A549 (cell line): ENCODE measurements at regions not wholly inside any gene's neighbourhood (a gene's known extent, or its start where the extent isn't known, plus 50 kb on each side); places are given as distances from the start of the nearest gene placed in this dataset.

Source experiments
- ATAC-seq, 2 experiments: fragments of 200-7000 bp in 1 of 2; fragments of >200 bp in 1 of 2; cut with Nextera tagmentation in 1 of 2; cut with Tn5 transposase in 1 of 2; 3 replicates each; pipeline versions ENCODE4 v1.8.0 to v1.9.1; 2018 to 2020; ENCODE audit warnings: mild to moderate bottlenecking in 1 of 2, moderate library complexity in 1 of 2
- CTCF ChIA-PET: fragments of 300-600 bp; sonication (Branson Sonifier 250); formaldehyde crosslinking; extraction: SDS; loops from one replicate; lab custom pipeline; 2021; ENCODE audit warnings: antibody characterized with exemption, inconsistent platforms; lab: Yijun Ruan, JAX
- POLR2A ChIA-PET: fragments of 350-600 bp; formaldehyde crosslinking; extraction: SDS; loops from one replicate; lab custom pipeline; 2021; ENCODE audit warnings: antibody characterized with exemption, inconsistent platforms; lab: Yijun Ruan, JAX
- DNase-seq, 2 experiments: peaks; one replicate each; pipeline versions ENCODE4 v3.0.0 to v3.0.0-alpha.2; 2011 to 2016; ENCODE audit warnings: low read depth in 1 of 2, low spot score in 1 of 2
- FAIRE-seq: peaks from 2 replicates; lab custom pipeline; 2011; peaks lifted over from hg19 to GRCh38; lab: Jason Lieb, UNC
- H3K27ac ChIP-seq, 2 experiments: fragments of >200 bp; sonication (Bioruptor Twin); formaldehyde crosslinking; 3 replicates each; pipeline ENCODE4 v1.5.1; 2016 to 2017
- H3K4me1 ChIP-seq: fragments of >200 bp; sonication (Bioruptor Twin); formaldehyde crosslinking; 3 replicates; pipeline ENCODE4 v1.6.1; 2016
- H3K4me2 ChIP-seq: fragments of >200 bp; sonication (Bioruptor Twin); formaldehyde crosslinking; 3 replicates; pipeline ENCODE4 v1.6.1; 2016
- H3K4me3 ChIP-seq: fragments of >200 bp; sonication (Bioruptor Twin); formaldehyde crosslinking; 3 replicates; pipeline ENCODE4 v1.5.1; 2016
- H3K9me3 ChIP-seq: fragments of >200 bp; sonication (Bioruptor Twin); formaldehyde crosslinking; 3 replicates; pipeline ENCODE4 v1.6.1; 2016
- CBX2 ChIP-seq: fragments of 200-600 bp; sonication (generic); IDR thresholded peaks from 2 replicates; pipeline ENCODE4 v1.6.1; 2016; ENCODE audit warnings: low read depth, mild to moderate bottlenecking, borderline replicate concordance
- EHF ChIP-seq: fragments of 250-450 bp; sonication (Bioruptor Pico); IDR thresholded peaks from 2 replicates; pipeline ENCODE4 v1.5.0; 2020; ENCODE audit warnings: mild to moderate bottlenecking
- ELK1 ChIP-seq: fragments of 150-350 bp; IDR thresholded peaks from 2 replicates; pipeline ENCODE4 v1.6.1; 2014; ENCODE audit warnings: low read depth, mild to moderate bottlenecking, low read length
- EP300 ChIP-seq, 2 experiments: fragments of >200 bp; sonication (Bioruptor Twin); formaldehyde crosslinking; IDR thresholded peaks; 2 replicates in 1 of 2; 3 replicates in 1 of 2; pipeline ENCODE4 v1.6.1; 2016 to 2017
- ESRRA ChIP-seq: fragments of 150-350 bp; IDR thresholded peaks from 2 replicates; pipeline ENCODE4 v1.6.1; 2014; ENCODE audit warnings: mild to moderate bottlenecking, low read length, borderline replicate concordance
- FOXS1 ChIP-seq: fragments of 250-450 bp; sonication (Bioruptor Pico); IDR thresholded peaks from 2 replicates; pipeline ENCODE4 v1.5.0; 2020; ENCODE audit warnings: mild to moderate bottlenecking, moderate library complexity
- GATA3 ChIP-seq: IDR thresholded peaks from 2 replicates; pipeline ENCODE4 v1.6.1; 2012; ENCODE audit warnings: borderline replicate concordance
- HOXB5 ChIP-seq: fragments of 250-450 bp; sonication (Bioruptor Pico); IDR thresholded peaks from 2 replicates; pipeline ENCODE4 v1.5.0; 2020; ENCODE audit warnings: mild to moderate bottlenecking, moderate library complexity
- NR3C1 ChIP-seq: fragments of >200 bp; sonication (Bioruptor Twin); formaldehyde crosslinking; IDR thresholded peaks from 3 replicates; pipeline ENCODE4 v1.6.1; 2017
- POLR2A ChIP-seq: IDR thresholded peaks from 2 replicates; pipeline ENCODE4 v1.6.1; 2012; ENCODE audit warnings: mild to moderate bottlenecking, low read length
- RAD21 ChIP-seq, 2 experiments: fragments of >200 bp in 1 of 2; sonication (Bioruptor Twin) in 1 of 2; formaldehyde crosslinking in 1 of 2; IDR thresholded peaks in 1 of 2; conservative IDR thresholded peaks in 1 of 2; 2 replicates in 1 of 2; 3 replicates in 1 of 2; pipeline ENCODE4 v1.6.1; 2012 to 2018; ENCODE audit warnings: inconsistent platforms in 1 of 2
- RARB ChIP-seq: fragments of 250-450 bp; sonication (Bioruptor Pico); IDR thresholded peaks from 2 replicates; pipeline ENCODE4 v1.8.0; 2021; ENCODE audit warnings: mild to moderate bottlenecking, moderate library complexity
- RCOR1 ChIP-seq: fragments of 150-350 bp; IDR thresholded peaks from 2 replicates; pipeline ENCODE4 v1.6.1; 2014; ENCODE audit warnings: antibody characterized with exemption, low read length, low read depth
- SMC3 ChIP-seq: fragments of >200 bp; sonication (Bioruptor Twin); formaldehyde crosslinking; IDR thresholded peaks from 3 replicates; pipeline ENCODE4 v1.6.1; 2018; ENCODE audit warnings: inconsistent platforms
- SREBF2 ChIP-seq: fragments of 450-650 bp; IDR thresholded peaks from 2 replicates; pipeline ENCODE4 v1.6.1; 2014; ENCODE audit warnings: mild to moderate bottlenecking, moderate library complexity
- USF2 ChIP-seq: fragments of 450-650 bp; IDR thresholded peaks from 2 replicates; pipeline ENCODE4 v1.6.1; 2014; ENCODE audit warnings: antibody characterized with exemption
- ZFP36 ChIP-seq: fragments of 450-650 bp; IDR thresholded peaks from 2 replicates; pipeline ENCODE4 v1.6.1; 2014; ENCODE audit warnings: borderline replicate concordance; ENCODE audit not compliant: partially characterized antibody
- ZNF302 ChIP-seq: fragments of 250-450 bp; sonication (Bioruptor Pico); IDR thresholded peaks from 2 replicates; pipeline ENCODE4 v1.9.0; 2021; ENCODE audit warnings: inconsistent platforms, mild to moderate bottlenecking, moderate library complexity
- ZSCAN20 ChIP-seq: fragments of 250-450 bp; sonication (Bioruptor Pico); IDR thresholded peaks from 2 replicates; pipeline ENCODE4 v1.8.0; 2022; ENCODE audit warnings: mild to moderate bottlenecking, moderate library complexity
- WGBS: methylation state at CpG from one replicate; pipeline ENCODE4 v1.1.6; 2017; ENCODE audit errors: missing lambda C conversion rate; 5-methylcytosine and 5-hydroxymethylcytosine counted together
- TF ChIP-seq, protein P1 (sequence below): fragments of 250-450 bp; sonication (Bioruptor Pico); IDR thresholded peaks from 2 replicates; pipeline ENCODE4 v1.5.0; 2020; ENCODE audit warnings: low read depth, mild to moderate bottlenecking, moderate library complexity
- TF ChIP-seq, protein P2 (sequence below): IDR thresholded peaks from 2 replicates; pipeline ENCODE4 v1.6.1; 2012; ENCODE audit warnings: low read depth, borderline replicate concordance
- TF ChIP-seq, protein P3 (sequence below): fragments of 200-600 bp; sonication (generic); IDR thresholded peaks from 2 replicates; pipeline ENCODE4 v1.6.1; 2016; ENCODE audit warnings: antibody characterized with exemption, mild to moderate bottlenecking, moderate library complexity

DNA sequence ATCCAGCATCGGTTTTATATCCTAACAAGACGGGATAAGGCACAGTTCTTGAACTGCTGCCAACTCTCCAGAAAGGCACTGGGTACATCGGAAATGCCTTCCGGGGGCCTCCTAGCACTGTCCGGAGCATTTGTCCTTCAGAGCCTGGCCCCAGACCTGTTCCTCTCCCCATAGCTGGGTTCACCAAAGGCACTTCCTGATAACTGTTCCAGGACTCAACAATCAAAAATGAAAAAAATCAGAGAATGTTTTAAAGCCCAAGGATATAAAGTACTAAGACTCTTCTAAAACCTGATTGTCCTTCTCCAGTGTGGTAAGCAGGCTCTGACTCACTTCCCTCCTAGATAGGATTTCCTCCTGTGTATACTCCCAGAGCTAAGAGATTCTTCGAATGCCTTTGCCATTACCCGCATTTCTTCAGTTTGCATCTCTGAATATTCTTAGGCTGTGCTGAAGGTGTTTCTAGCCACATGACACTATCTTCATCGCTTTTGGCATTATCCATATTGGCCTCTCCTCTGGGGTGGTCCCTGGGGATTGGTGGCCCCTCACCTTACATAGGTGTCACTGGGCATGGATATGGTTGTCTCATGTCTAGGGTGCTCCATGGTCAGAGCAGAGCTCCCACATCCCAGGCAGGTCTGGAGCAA, 112.9 kb downstream of the ZBTB18 start (continued):
- peak; percentile 64; the same call in 1 of the 2 replicates for TF ChIP-seq GATA3
- TF ChIP-seq RARB (CRISPR knock-in tag), result no peak
- TF ChIP-seq SMC3, result peak; percentile 26; the same call in 1 of the 3 replicates
- no peak for TF ChIP-seq NR3C1
- TF ChIP-seq RCOR1, result no peak
- TF ChIP-seq EP300 (IDR thresholded peaks at IDR 0.05), result peak in 1 of 2 experiments; percentile 57; a peak in 1 of 5 replicates
- TF ChIP-seq FOXS1 (CRISPR knock-in tag), result no peak

GRCh38 chr1:244164511-244164890, 113.4 kb downstream of the ZBTB18 start:
- TF ChIP-seq ZFP36 (no peak), POLR2A (no peak)
- no peak for DNase-seq
- Histone ChIP-seq H3K27ac (peak overlapping the region; percentile 83 to 86), H3K4me1 (peaks cover 23% of the 10 kb centered on the region), H3K9me3 (no peaks in the 10 kb centered on the region), H3K4me2 (peak overlapping the region; percentile 72), H3K4me3 (no peak overlapping the region)
- CTCF ChIA-PET, result interaction anchor here (0.6 to 1.7 kb wide), 3 partner anchors 10 to 816 kb away, joined by 3 read pairs; no protein-coding TSS in a partner anchor
- no peak for ATAC-seq
- POLR2A ChIA-PET, result interaction anchor here (1.2 to 1.5 kb wide), 2 partner anchors 117 to 315 kb away, joined by 4 read pairs; no protein-coding TSS in a partner anchor
- FAIRE-seq, result no peak
- WGBS, result 67% methylated on average over 4 of the region's 4 CpGs

DNA sequence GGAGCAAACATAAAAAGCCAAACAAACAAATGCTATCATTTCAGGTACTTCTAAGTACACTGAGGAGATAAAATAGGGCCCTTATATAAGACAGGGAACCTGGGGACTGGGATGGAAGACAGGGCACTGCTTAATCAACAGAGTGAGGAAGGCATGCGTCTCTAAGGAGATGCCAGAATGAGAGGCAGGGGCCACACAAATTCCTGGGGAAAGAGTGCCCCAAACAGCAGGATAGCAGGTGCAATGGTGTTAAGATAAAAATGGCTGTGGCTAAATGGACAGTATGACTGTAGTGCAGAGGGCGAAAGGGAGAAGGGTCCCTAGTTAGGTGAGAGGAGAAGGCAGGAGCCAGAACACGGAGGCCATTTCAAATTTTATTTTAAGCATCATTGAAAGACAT, 113.9 kb downstream of the ZBTB18 start:
- Histone ChIP-seq H3K4me1 (peaks cover 23% of the 10 kb centered on the region), H3K4me3 (no peak overlapping the region), H3K4me2 (no peak overlapping the region; the same call in 2 of the 3 replicates), H3K9me3 (no peaks in the 10 kb centered on the region), H3K27ac (peak overlapping the region; percentile 83 to 86)
- DNase-seq, result no peak
- no peak for ATAC-seq
- CTCF ChIA-PET, result interaction anchor here (1.7 kb wide), 1 partner anchor 9 kb away, joined by 3 read pairs; no protein-coding TSS in a partner anchor
- TF ChIP-seq FOXS1 (CRISPR knock-in tag) (no peak), EP300 (IDR thresholded peaks at IDR 0.05) (no peak), SMC3 (no peak), EHF (CRISPR knock-in tag) (no peak), HOXB5 (no peak), RAD21 (conservative IDR thresholded peaks at IDR 0.05 in 1 of 2, IDR thresholded peaks at IDR 0.05 in 1 of 2) (no peak)
- TF ChIP-seq, protein P1, sequence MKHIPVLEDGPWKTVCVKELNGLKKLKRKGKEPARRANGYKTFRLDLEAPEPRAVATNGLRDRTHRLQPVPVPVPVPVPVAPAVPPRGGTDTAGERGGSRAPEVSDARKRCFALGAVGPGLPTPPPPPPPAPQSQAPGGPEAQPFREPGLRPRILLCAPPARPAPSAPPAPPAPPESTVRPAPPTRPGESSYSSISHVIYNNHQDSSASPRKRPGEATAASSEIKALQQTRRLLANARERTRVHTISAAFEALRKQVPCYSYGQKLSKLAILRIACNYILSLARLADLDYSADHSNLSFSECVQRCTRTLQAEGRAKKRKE, result no peak
- POLR2A ChIA-PET, result interaction anchor here (1.5 kb wide), 1 partner anchor 316 kb away, joined by 4 read pairs; no protein-coding TSS in a partner anchor
- no peak for FAIRE-seq
- WGBS, result 88% methylated on average over 3 of the region's 3 CpGs

- Histone ChIP-seq H3K27ac (peak overlapping the region; percentile 83 to 86; a peak in 5 of 6 replicates), H3K4me3 (no peak overlapping the region), H3K9me3 (no peaks in the 10 kb centered on the region), H3K4me2 (no peak overlapping the region), H3K4me1 (peaks cover 23% of the 10 kb centered on the region)
- ATAC-seq (no peak), FAIRE-seq (no peak), DNase-seq (no peak)
- WGBS, result 93% methylated on average over 2 of the region's 2 CpGs
- TF ChIP-seq RAD21 (conservative IDR thresholded peaks at IDR 0.05 in 1 of 2, IDR thresholded peaks at IDR 0.05 in 1 of 2), result no peak
- TF ChIP-seq, protein P2, sequence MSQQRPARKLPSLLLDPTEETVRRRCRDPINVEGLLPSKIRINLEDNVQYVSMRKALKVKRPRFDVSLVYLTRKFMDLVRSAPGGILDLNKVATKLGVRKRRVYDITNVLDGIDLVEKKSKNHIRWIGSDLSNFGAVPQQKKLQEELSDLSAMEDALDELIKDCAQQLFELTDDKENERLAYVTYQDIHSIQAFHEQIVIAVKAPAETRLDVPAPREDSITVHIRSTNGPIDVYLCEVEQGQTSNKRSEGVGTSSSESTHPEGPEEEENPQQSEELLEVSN, result no peak
- no peak for TF ChIP-seq USF2
- TF ChIP-seq SREBF2, result no peak
- TF ChIP-seq CBX2, result no peak
- TF ChIP-seq HOXB5, result no peak
- TF ChIP-seq ESRRA, result no peak
- no peak for TF ChIP-seq ZSCAN20 (CRISPR knock-in tag)
- TF ChIP-seq ELK1, result no peak
- TF ChIP-seq SMC3, result no peak
- TF ChIP-seq ZNF302 (CRISPR knock-in tag), result no peak
- TF ChIP-seq, protein P3, sequence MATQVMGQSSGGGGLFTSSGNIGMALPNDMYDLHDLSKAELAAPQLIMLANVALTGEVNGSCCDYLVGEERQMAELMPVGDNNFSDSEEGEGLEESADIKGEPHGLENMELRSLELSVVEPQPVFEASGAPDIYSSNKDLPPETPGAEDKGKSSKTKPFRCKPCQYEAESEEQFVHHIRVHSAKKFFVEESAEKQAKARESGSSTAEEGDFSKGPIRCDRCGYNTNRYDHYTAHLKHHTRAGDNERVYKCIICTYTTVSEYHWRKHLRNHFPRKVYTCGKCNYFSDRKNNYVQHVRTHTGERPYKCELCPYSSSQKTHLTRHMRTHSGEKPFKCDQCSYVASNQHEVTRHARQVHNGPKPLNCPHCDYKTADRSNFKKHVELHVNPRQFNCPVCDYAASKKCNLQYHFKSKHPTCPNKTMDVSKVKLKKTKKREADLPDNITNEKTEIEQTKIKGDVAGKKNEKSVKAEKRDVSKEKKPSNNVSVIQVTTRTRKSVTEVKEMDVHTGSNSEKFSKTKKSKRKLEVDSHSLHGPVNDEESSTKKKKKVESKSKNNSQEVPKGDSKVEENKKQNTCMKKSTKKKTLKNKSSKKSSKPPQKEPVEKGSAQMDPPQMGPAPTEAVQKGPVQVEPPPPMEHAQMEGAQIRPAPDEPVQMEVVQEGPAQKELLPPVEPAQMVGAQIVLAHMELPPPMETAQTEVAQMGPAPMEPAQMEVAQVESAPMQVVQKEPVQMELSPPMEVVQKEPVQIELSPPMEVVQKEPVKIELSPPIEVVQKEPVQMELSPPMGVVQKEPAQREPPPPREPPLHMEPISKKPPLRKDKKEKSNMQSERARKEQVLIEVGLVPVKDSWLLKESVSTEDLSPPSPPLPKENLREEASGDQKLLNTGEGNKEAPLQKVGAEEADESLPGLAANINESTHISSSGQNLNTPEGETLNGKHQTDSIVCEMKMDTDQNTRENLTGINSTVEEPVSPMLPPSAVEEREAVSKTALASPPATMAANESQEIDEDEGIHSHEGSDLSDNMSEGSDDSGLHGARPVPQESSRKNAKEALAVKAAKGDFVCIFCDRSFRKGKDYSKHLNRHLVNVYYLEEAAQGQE, result no peak
- no peak for TF ChIP-seq RARB (CRISPR knock-in tag)
- CTCF ChIA-PET, result interaction anchor here (0.7 kb wide), 1 partner anchor 26 kb away, joined by 3 read pairs; no protein-coding TSS in a partner anchor
- POLR2A ChIA-PET, result no interaction called here
Observed at GRCh38 chr1:244165701-244166100, 114.6 kb downstream of the ZBTB18 start.
